ENCODE measurements at regions not wholly inside any gene's neighbourhood (a gene's known extent, or its start where the extent isn't known, plus 50 kb on each side); places are given as distances from the start of the nearest gene placed in this dataset.

- intact Hi-C loops (cut with DNase I, micrococcal nuclease) = no loop called here
- DNase-seq (no peak), ATAC-seq (ENCODE audit: poor library complexity) (no peak)
- no peaks in the 10 kb centered on the region for H3K36me3 ChIP-seq (ENCODE audit: insufficient read depth, low read length)
- no peaks in the 10 kb centered on the region for H3K4me1 ChIP-seq (ENCODE audit: insufficient read depth, low read length)
- H3K9me3 ChIP-seq (ENCODE audit: control insufficient read depth in 1 of 2, insufficient read depth in 1 of 2, low read length in 2 of 2) = peaks cover 5 to 9% of the 10 kb centered on the region in 2 experiments
- no peaks in the 10 kb centered on the region for H3K27me3 Mint-ChIP-seq
- no peaks in the 10 kb centered on the region for H3K4me1 Mint-ChIP-seq (ENCODE audit: low read depth)
- H3K4me3 ChIP-seq (ENCODE audit: low read length) = no peak overlapping the region
- H3K36me3 Mint-ChIP-seq (ENCODE audit: low read depth) = no peaks in the 10 kb centered on the region
- ChIA-PET CTCF (no interaction called here), POLR2A (no interaction called here)
- H3K27ac ChIP-seq (ENCODE audit: low read depth in 1 of 2, low read length in 2 of 2) = no peak overlapping the region
- H3K4me3 Mint-ChIP-seq = no peak overlapping the region
- peaks cover 8% of the 10 kb centered on the region for H3K9me3 Mint-ChIP-seq
- no peaks in the 10 kb centered on the region for H3K27me3 ChIP-seq (ENCODE audit: control insufficient read depth in 1 of 2, insufficient read depth in 2 of 2, low read length in 2 of 2)
- no peak for TF ChIP-seq CTCF (IDR thresholded peaks at IDR 0.05)
- H3K27ac Mint-ChIP-seq = no peak overlapping the region
Measured at GRCh38 chr7:46957195-46957594, 624.7 kb downstream of the TNS3 start.

- intact Hi-C loops (cut with DNase I, micrococcal nuclease) = no loop called here
- H3K27ac Mint-ChIP-seq = no peak overlapping the region
Measured at GRCh38 chr7:46955531-46955930, 626.4 kb downstream of the TNS3 start.

GRCh38 chr7:46954181-46954580 is 627.7 kb downstream of the TNS3 start:
- no peak for ATAC-seq (ENCODE audit: poor library complexity)
- no peak for DNase-seq
- H3K27me3 ChIP-seq (ENCODE audit: control insufficient read depth in 1 of 2, insufficient read depth in 2 of 2, low read length in 2 of 2) = no peaks in the 10 kb centered on the region
- Mint-ChIP-seq H3K27ac (no peak overlapping the region), H3K27me3 (no peaks in the 10 kb centered on the region), H3K4me1 (ENCODE audit: low read depth) (no peaks in the 10 kb centered on the region), H3K4me3 (no peak overlapping the region), H3K36me3 (ENCODE audit: low read depth) (no peaks in the 10 kb centered on the region), H3K9me3 (peaks cover 8% of the 10 kb centered on the region)
- H3K27ac ChIP-seq (ENCODE audit: low read depth in 1 of 2, low read length in 2 of 2) = no peak overlapping the region
- H3K9me3 ChIP-seq (ENCODE audit: control insufficient read depth in 1 of 2, insufficient read depth in 1 of 2, low read length in 2 of 2) = peaks cover 3% of the 10 kb centered on the region in 2 experiments
- H3K4me3 ChIP-seq (ENCODE audit: low read length) = no peak overlapping the region
- intact Hi-C loops (cut with DNase I, micrococcal nuclease) = no loop called here
- no peak for TF ChIP-seq CTCF (IDR thresholded peaks at IDR 0.05)
- H3K36me3 ChIP-seq (ENCODE audit: insufficient read depth, low read length) = no peaks in the 10 kb centered on the region
- CTCF ChIA-PET = no interaction called here
- H3K4me1 ChIP-seq (ENCODE audit: insufficient read depth, low read length) = no peaks in the 10 kb centered on the region
- POLR2A ChIA-PET = no interaction called here

More at GRCh38 chr7:46955531-46955930, 626.4 kb downstream of the TNS3 start:
- POLR2A ChIA-PET = no interaction called here
- H3K36me3 Mint-ChIP-seq (ENCODE audit: low read depth) = no peaks in the 10 kb centered on the region
- H3K4me1 Mint-ChIP-seq (ENCODE audit: low read depth) = no peaks in the 10 kb centered on the region
- CTCF ChIA-PET = no interaction called here
- TF ChIP-seq CTCF (IDR thresholded peaks at IDR 0.05) = no peak
- H3K27me3 Mint-ChIP-seq = no peaks in the 10 kb centered on the region
- H3K4me3 Mint-ChIP-seq = no peak overlapping the region
- H3K9me3 Mint-ChIP-seq = peaks cover 8% of the 10 kb centered on the region
- Histone ChIP-seq H3K27me3 (ENCODE audit: control insufficient read depth in 1 of 2, insufficient read depth in 2 of 2, low read length in 2 of 2) (no peaks in the 10 kb centered on the region), H3K27ac (ENCODE audit: low read depth in 1 of 2, low read length in 2 of 2) (no peak overlapping the region), H3K4me1 (ENCODE audit: insufficient read depth, low read length) (no peaks in the 10 kb centered on the region), H3K36me3 (ENCODE audit: insufficient read depth, low read length) (no peaks in the 10 kb centered on the region), H3K9me3 (ENCODE audit: control insufficient read depth in 1 of 2, insufficient read depth in 1 of 2, low read length in 2 of 2) (peaks cover 3% of the 10 kb centered on the region in 2 experiments), H3K4me3 (ENCODE audit: low read length) (no peak overlapping the region)
- DNase-seq (no peak), ATAC-seq (ENCODE audit: poor library complexity) (no peak)

All from CD4-positive, alpha-beta T cell (primary cell).